ENCODE measurements at regions not wholly inside any gene's neighbourhood (a gene's known extent, or its start where the extent isn't known, plus 50 kb on each side); places are given as distances from the start of the nearest gene placed in this dataset.

DNA sequence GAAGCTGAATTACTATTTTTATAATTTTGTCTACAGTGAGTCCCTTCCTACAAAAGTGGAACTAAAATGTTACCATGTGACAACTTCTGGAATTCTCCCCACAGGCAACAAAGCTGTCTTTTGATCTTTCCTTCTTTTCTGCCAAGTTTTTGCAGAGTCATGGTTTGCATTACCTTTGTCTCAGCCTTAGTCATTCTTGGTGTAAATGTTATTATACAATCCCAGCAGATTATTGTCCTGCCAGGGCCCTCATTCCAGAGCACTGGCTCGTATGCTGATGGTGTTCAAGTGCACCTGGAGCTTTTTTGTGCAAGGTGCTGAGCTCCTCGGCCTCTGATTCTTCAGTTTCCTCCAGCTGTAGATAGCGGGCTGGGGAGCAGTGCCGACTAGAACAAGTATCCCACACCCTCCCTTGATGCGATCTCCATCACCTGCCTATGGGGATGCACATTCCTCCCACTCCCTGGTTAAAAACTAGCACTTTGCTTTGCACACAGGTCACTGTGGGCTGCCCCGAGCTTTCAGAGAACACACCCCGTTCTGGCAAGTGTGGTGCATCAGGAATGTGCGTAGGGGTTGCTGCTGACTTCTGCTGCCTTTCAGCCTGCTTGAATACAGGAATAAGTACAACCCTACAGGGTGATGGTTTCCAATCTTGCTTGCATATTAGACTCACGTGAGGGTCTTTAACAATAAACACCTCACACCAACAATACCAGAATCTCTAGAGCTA lies 263.6 kb downstream of the RNF144A start:
- TF ChIP-seq, protein P1, sequence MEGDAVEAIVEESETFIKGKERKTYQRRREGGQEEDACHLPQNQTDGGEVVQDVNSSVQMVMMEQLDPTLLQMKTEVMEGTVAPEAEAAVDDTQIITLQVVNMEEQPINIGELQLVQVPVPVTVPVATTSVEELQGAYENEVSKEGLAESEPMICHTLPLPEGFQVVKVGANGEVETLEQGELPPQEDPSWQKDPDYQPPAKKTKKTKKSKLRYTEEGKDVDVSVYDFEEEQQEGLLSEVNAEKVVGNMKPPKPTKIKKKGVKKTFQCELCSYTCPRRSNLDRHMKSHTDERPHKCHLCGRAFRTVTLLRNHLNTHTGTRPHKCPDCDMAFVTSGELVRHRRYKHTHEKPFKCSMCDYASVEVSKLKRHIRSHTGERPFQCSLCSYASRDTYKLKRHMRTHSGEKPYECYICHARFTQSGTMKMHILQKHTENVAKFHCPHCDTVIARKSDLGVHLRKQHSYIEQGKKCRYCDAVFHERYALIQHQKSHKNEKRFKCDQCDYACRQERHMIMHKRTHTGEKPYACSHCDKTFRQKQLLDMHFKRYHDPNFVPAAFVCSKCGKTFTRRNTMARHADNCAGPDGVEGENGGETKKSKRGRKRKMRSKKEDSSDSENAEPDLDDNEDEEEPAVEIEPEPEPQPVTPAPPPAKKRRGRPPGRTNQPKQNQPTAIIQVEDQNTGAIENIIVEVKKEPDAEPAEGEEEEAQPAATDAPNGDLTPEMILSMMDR (IDR thresholded peaks at IDR 0.05; ENCODE audit: insufficient read depth in 1 of 2, low read depth in 1 of 2, low read length in 1 of 2, severe bottlenecking in 1 of 2, unreplicated experiment in 1 of 2) = no peak
- no peaks in the 10 kb centered on the region for H3K9me3 ChIP-seq
- intact Hi-C loops (cut with micrococcal nuclease; ENCODE audit: unreplicated experiment) = no loop called here
- H3K36me3 Mint-ChIP-seq (ENCODE audit: insufficient read depth, unreplicated experiment) = no peaks in the 10 kb centered on the region
- H3K4me1 ChIP-seq = no peaks in the 10 kb centered on the region
- no peaks in the 10 kb centered on the region for H3K9me3 Mint-ChIP-seq (ENCODE audit: unreplicated experiment)
- POLR2A ChIA-PET = interaction anchor here (0.7 kb wide), 1 partner anchor 11 kb away, joined by 3 read pairs; no protein-coding TSS in a partner anchor
- H3K27ac Mint-ChIP-seq (ENCODE audit: unreplicated experiment) = no peak overlapping the region
- no TSS peak for BruUV-seq (replicated peaks)
- peaks cover 6% of the 10 kb centered on the region for H3K4me1 Mint-ChIP-seq (ENCODE audit: low read depth, unreplicated experiment)
- H3K4me3 Mint-ChIP-seq (ENCODE audit: unreplicated experiment) = no peak overlapping the region
- CTCF ChIA-PET = no interaction called here
- peak in 1 of 2 experiments; percentile 2 for DNase-seq
- H3K27me3 Mint-ChIP-seq (ENCODE audit: insufficient read depth, unreplicated experiment) = no peaks in the 10 kb centered on the region
- H3K4me3 ChIP-seq (ENCODE audit: low read depth, low read length) = no peak overlapping the region
- no peaks in the 10 kb centered on the region for H3K27me3 ChIP-seq (replicated peaks; ENCODE audit: control insufficient read depth, insufficient read depth, low read length)
- no peaks in the 10 kb centered on the region for H3K36me3 ChIP-seq (ENCODE audit: control insufficient read depth, insufficient read depth, low read length)

DNA sequence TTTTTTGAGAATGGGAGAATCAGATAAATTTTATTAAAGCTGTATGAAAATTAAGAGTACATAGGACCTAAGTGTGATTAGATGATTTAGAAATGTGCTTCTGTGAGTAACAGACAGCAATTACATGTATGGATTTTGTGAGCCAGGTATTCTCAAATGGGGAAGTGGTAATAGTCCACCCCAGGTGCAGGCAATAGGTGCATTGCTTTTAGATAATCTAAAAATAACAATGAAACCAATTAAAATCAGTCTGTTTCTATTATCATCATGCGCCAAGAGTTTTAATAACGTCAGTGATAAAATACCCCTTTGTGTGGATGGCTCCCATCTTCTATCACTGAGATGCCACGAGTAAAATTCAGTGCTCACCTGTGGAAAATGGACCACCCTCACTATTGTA lies 265.3 kb downstream of the RNF144A start:
- BruUV-seq (replicated peaks) = no TSS peak
- Mint-ChIP-seq H3K9me3 (ENCODE audit: unreplicated experiment) (no peaks in the 10 kb centered on the region), H3K27me3 (ENCODE audit: insufficient read depth, unreplicated experiment) (peaks cover 3% of the 10 kb centered on the region), H3K27ac (ENCODE audit: unreplicated experiment) (no peak overlapping the region), H3K4me3 (ENCODE audit: unreplicated experiment) (no peak overlapping the region), H3K36me3 (ENCODE audit: insufficient read depth, unreplicated experiment) (no peaks in the 10 kb centered on the region), H3K4me1 (ENCODE audit: low read depth, unreplicated experiment) (peaks cover 6% of the 10 kb centered on the region)
- intact Hi-C loops (cut with micrococcal nuclease; ENCODE audit: unreplicated experiment) = no loop called here
- TF ChIP-seq, protein P1 (IDR thresholded peaks at IDR 0.05; ENCODE audit: insufficient read depth in 1 of 2, low read depth in 1 of 2, low read length in 1 of 2, severe bottlenecking in 1 of 2, unreplicated experiment in 1 of 2) = no peak
- H3K36me3 ChIP-seq (ENCODE audit: control insufficient read depth, insufficient read depth, low read length) = no peaks in the 10 kb centered on the region
- no peaks in the 10 kb centered on the region for H3K4me1 ChIP-seq
- ChIA-PET CTCF (no interaction called here), POLR2A (no interaction called here)
- no peak for DNase-seq
- no peaks in the 10 kb centered on the region for H3K9me3 ChIP-seq
- no peak overlapping the region for H3K4me3 ChIP-seq (ENCODE audit: low read depth, low read length)
- no peaks in the 10 kb centered on the region for H3K27me3 ChIP-seq (replicated peaks; ENCODE audit: control insufficient read depth, insufficient read depth, low read length)

DNA sequence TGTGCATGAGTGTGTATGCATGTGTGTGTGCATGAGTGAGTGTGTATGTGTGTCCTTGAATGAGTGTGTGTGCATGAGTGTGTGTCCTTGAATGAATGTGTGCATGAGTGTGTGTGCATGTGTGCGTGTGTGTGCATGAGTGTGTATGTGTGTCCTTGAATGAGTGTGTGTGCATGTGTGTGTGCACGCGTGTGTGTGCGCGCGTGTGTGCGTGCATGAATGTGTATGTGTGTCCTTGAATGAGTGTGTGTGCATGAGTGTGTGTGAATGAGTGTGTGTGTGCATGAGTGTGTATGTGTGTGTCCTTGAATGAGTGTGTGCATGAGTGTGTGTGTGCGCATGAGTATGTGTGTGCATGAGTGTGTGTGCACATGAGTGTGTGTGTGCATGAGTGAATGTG lies 271.9 kb downstream of the RNF144A start:
- H3K27me3 ChIP-seq (replicated peaks; ENCODE audit: control insufficient read depth, insufficient read depth, low read length) = no peaks in the 10 kb centered on the region
- Mint-ChIP-seq H3K4me1 (ENCODE audit: low read depth, unreplicated experiment) (no peaks in the 10 kb centered on the region), H3K27ac (ENCODE audit: unreplicated experiment) (no peak overlapping the region), H3K4me3 (ENCODE audit: unreplicated experiment) (no peak overlapping the region), H3K27me3 (ENCODE audit: insufficient read depth, unreplicated experiment) (peaks cover 5% of the 10 kb centered on the region), H3K9me3 (ENCODE audit: unreplicated experiment) (no peaks in the 10 kb centered on the region), H3K36me3 (ENCODE audit: insufficient read depth, unreplicated experiment) (no peaks in the 10 kb centered on the region)
- no peak overlapping the region for H3K4me3 ChIP-seq (ENCODE audit: low read depth, low read length)
- DNase-seq = no peak
- TF ChIP-seq, protein P1 (IDR thresholded peaks at IDR 0.05; ENCODE audit: insufficient read depth in 1 of 2, low read depth in 1 of 2, low read length in 1 of 2, severe bottlenecking in 1 of 2, unreplicated experiment in 1 of 2) = no peak
- CTCF ChIA-PET = no interaction called here
- no peaks in the 10 kb centered on the region for H3K36me3 ChIP-seq (ENCODE audit: control insufficient read depth, insufficient read depth, low read length)
- no TSS peak for BruUV-seq (replicated peaks)
- H3K9me3 ChIP-seq = no peaks in the 10 kb centered on the region
- POLR2A ChIA-PET = no interaction called here
- intact Hi-C loops (cut with micrococcal nuclease; ENCODE audit: unreplicated experiment) = no loop called here
- H3K4me1 ChIP-seq = no peaks in the 10 kb centered on the region

Measured in Caco-2 (cell line).